ENCODE measurements at regions not wholly inside any gene's neighbourhood (a gene's known extent, or its start where the extent isn't known, plus 50 kb on each side); places are given as distances from the start of the nearest gene placed in this dataset.

GRCh38 chr2:120971866-120972265 is 236.2 kb downstream of the GLI2 start:
- no peak for TF ChIP-seq POLR2A (IDR thresholded peaks at IDR 0.05; ENCODE audit: low read length)
- no peak for TF ChIP-seq GATA1 (IDR thresholded peaks at IDR 0.05; ENCODE audit: low read depth, low read length)

Data from erythroblast (primary cell).